ENCODE measurements at regions not wholly inside any gene's neighbourhood (a gene's known extent, or its start where the extent isn't known, plus 50 kb on each side); places are given as distances from the start of the nearest gene placed in this dataset.

GRCh38 chr17:22310717-22311686, 618.7 kb downstream of the KCNJ18 start:
- no peak overlapping the region for H2AFZ ChIP-seq

More at GRCh38 chr17:22310717-22311686, 618.7 kb downstream of the KCNJ18 start:
- Histone ChIP-seq H3K27ac (ENCODE audit: low read depth) (no peak overlapping the region), H3F3A (replicated peaks; ENCODE audit: low read depth) (no peaks in the 10 kb centered on the region), H3K36me3 (ENCODE audit: insufficient read depth) (no peaks in the 10 kb centered on the region), H3K9me2 (ENCODE audit: insufficient read depth) (no peaks in the 10 kb centered on the region), H3K27me3 (ENCODE audit: insufficient read depth) (no peaks in the 10 kb centered on the region), H3K4me1 (ENCODE audit: insufficient read depth) (no peaks in the 10 kb centered on the region), H3K4me2 (no peak overlapping the region), H4K20me1 (replicated peaks; ENCODE audit: insufficient read depth) (no peaks in the 10 kb centered on the region), H3K4me3 (no peak overlapping the region), H3K79me2 (replicated peaks; ENCODE audit: insufficient read depth) (no peaks in the 10 kb centered on the region)
- no peak for ATAC-seq
- Mint-ChIP-seq H3K4me1 (no peaks in the 10 kb centered on the region), H3K27me3 (ENCODE audit: insufficient read depth, low read depth, poor library complexity) (peaks cover 14% of the 10 kb centered on the region), H3K9me3 (peaks cover 89% of the 10 kb centered on the region), H3K4me3 (no peak overlapping the region), H3K36me3 (ENCODE audit: low read depth) (peaks cover 23% of the 10 kb centered on the region), H3K27ac (no peak overlapping the region)
- peak; percentile 4 for DNase-seq (ENCODE audit: low spot score)
- no peak for TF ChIP-seq CTCF (conservative IDR thresholded peaks at IDR 0.05; ENCODE audit: low read depth in 2 of 2)
- TF ChIP-seq EZH2phosphoT487 (IDR thresholded peaks at IDR 0.05; ENCODE audit: unreplicated experiment), result no peak
- no peak for TF ChIP-seq ZNF462 (CRISPR knock-in tag; IDR thresholded peaks at IDR 0.05)
- TF ChIP-seq NANOG (IDR thresholded peaks at IDR 0.05; ENCODE audit: borderline replicate concordance), result no peak
- TF ChIP-seq CREB1 (CRISPR knock-in tag; IDR thresholded peaks at IDR 0.05; ENCODE audit: low read depth), result no peak
- no peak for TF ChIP-seq REST (IDR thresholded peaks at IDR 0.05; ENCODE audit: unreplicated experiment)
- no peak for TF ChIP-seq ZNF331 (CRISPR knock-in tag; IDR thresholded peaks at IDR 0.05; ENCODE audit: low read depth)
- TF ChIP-seq JUNB (IDR thresholded peaks at IDR 0.05; ENCODE audit: unreplicated experiment), result no peak
- TF ChIP-seq ZNF114 (CRISPR knock-in tag; IDR thresholded peaks at IDR 0.05), result no peak
